Embryonic facial prominence (tissue), 1 donor: ENCODE measurements at regions not wholly inside any gene's neighbourhood (a gene's known extent, or its start where the extent isn't known, plus 50 kb on each side); places are given as distances from the start of the nearest gene placed in this dataset.
"Not testable (repeated sequence)": the region's sequence is repeated elsewhere in the genome, so short reads cannot be mapped to it uniquely, and the experiment has no call there.

Experiments
- DNase-seq: peaks from one replicate; pipeline ENCODE4 v3.0.0-alpha.2; 2016; ENCODE audit errors: extremely low spot score

- DNase-seq, result no peak
Observed at GRCh38 chr2:236408786-236409185, 144.6 kb upstream of the ASB18 start.

GRCh38 chr2:236415684-236416444 is 151.7 kb upstream of the ASB18 start:
- DNase-seq, result no peak

GRCh38 chr2:236417150-236417549 is 152.5 kb upstream of the ACKR3 start:
- no peak for DNase-seq

- no peak for DNase-seq
Observed at GRCh38 chr2:236430584-236430983, 139.0 kb upstream of the ACKR3 start.

DNA sequence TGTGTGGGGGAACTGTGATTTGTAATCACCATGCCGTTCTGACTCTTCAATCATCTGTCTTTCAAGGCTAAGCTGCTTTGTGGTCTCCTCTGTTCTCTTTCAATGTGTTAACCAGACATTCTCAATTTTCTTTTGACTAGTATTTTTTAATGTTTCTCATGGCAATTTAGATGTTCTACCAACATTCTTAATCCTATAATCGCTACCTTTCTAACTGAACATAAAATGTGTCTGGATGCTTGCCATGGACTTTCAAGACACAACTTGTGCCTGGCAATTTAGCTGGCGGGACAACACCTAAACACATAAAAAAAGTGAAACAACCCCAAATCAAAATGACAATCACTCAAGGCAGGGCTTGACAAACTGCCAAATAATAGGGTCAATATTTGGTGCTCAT is 135.0 kb upstream of the ACKR3 start:
- peak; percentile 19 for DNase-seq

DNA sequence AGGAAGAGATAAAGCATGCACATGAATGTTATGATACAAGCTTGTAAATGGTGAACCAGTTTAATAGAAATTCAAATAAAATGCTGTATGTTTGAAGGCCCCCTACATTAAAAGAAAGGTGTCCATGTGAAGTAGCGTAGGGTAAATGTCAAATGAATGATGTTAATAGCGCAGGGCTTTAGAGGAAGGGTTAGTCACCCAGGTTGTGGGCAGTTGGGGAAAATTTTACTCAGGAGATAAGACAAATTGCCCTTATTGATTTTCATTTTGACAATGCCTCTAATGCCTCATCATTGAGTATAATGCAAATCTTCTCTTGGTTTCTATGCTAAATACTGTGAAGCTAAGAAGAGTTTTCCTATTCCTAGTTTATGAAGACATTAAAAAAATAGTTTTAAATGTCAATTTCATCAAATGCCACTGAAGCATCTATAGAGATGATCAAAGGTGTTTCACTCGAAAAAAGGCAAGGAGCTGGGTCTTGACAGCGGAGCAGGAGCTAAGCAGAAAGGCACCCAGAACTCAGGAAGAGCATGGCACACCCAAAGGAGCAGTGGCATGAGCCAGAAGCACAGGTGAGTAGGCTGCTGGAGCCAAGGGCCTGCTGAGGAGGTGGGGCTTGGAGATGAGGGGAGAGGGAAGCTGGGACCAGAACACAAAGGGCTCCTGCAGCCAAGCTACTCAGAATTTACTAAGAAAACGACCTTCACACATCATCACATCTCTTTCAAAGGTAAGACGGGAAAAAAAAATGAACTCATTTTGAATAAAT is 129.3 kb upstream of the ACKR3 start:
- DNase-seq, result no peak

DNA sequence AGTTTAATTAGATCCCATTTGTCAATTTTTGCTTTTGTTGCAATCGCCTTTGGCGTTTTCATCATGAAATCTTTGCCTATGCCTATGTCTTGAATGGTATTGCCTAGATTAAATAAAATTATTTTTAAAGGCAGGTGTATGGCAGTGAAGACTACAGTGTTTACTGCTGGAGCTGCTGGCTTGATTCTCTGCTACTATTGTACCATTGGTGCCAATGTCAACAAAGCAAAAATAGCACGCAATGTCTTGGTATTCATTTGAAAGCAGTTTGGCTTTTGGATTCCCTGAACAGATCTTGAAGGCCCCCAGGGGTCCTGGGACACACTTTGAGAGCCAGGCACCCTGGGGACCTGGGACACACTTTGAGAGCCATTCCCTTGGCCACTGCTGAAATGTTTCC is 125.4 kb upstream of the ACKR3 start:
- no peak for DNase-seq

DNA sequence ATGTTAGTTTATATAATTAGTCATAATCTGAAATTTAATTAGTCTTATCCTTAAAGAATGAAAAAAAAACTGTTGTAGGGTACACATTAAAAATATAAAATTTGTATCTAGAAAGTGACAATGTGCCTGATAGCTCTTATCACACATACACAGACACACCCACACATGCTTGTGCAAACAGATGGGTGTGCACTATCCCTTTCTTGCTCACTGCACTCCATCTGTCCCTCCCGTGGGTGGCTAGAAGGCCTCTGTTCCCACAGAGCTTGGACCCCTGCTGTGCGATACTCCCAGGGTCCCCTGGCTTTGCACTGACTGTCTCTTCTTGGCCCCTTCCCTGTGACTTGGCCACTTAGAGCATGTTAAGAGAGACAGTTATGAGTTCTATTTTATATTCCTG is 123.9 kb upstream of the ACKR3 start:
- no peak for DNase-seq

- no peak for DNase-seq
Observed at GRCh38 chr2:236446521-236446920, 123.1 kb upstream of the ACKR3 start.

DNA sequence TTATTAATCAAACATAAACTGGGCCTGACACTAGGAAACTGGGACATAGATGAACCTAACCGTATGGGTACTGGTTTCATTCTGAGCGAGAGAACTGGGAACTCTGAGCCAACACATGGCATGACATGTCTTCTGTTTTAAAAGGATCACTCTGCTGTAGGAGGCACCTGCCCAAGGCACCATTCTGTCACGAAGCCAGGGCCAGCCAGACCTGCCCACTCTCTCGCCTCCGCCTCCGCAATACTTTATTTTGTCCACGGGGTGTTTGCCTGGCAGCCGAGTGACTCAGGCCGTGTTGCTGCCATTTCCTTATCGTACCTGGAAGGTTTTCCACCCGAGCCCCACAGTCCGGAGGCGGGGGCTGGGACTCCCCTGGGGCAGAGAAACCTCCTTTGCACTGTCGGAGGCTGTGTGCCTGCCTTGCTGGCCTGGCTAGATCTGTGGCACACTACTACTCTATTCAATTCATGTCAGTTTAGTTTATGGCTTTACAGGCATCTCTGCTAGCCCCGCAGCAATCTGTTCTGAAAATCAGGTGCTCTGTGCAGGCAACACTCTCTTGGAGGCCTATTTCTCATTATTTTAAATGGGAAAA is 120.4 kb upstream of the ACKR3 start:
- no peak for DNase-seq

DNA sequence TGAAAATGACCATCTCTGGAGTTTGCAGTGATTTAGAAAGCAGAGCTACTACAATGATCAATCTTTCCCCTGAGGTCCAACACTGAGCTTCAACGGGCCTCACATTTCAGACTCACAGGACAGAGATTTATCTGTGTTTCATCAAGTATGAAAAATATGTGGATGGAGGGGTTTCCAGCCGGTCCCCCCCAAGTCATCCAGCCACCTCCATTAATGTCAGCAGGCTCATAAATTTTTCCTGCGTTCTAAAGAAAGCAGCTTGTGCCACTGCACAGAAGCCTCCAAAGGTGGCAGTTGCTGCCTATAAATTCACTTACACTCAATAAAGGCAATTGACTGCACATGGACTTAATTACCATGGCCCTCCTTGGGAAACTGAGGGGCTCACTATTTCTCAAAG is 117.4 kb upstream of the ACKR3 start:
- no peak for DNase-seq

DNA sequence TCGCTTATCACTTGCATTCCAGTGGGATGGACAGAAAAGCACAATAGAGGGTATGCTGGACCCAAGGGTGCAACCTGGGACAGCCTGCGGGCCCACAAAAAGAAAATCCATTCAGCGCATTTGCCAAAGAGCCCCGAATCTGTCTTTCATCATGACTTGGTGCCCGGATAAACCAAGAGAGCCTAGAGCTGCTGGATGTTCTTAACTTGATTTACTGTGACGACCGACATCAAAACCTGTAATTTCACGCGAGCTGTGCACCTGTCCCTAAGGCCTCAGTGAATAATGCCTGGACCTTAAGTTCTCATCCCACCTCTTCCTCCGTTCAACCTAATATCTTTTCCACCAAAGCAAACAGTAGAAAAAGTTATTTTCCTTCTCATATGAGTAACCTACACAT is 115.5 kb upstream of the ACKR3 start:
- DNase-seq, result no peak

DNA sequence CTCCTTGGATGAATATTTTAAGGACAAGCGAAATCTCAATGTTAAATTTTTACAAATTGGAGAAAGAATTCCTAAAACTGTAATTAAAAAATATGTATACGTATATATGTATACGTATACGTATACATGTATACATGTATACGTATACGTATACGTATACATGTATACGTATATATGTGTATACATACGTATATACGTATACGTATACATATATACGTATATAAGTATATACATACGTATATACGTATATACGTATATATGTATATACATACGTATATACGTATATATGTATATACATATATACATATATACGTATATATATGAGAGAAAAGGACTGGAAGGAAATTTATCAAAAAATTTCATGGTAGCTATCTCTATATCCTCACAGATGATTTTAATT is 110.2 kb upstream of the ACKR3 start:
- DNase-seq, result no peak

- no peak for DNase-seq
Observed at GRCh38 chr2:236464140-236464539, 105.5 kb upstream of the ACKR3 start.

DNA sequence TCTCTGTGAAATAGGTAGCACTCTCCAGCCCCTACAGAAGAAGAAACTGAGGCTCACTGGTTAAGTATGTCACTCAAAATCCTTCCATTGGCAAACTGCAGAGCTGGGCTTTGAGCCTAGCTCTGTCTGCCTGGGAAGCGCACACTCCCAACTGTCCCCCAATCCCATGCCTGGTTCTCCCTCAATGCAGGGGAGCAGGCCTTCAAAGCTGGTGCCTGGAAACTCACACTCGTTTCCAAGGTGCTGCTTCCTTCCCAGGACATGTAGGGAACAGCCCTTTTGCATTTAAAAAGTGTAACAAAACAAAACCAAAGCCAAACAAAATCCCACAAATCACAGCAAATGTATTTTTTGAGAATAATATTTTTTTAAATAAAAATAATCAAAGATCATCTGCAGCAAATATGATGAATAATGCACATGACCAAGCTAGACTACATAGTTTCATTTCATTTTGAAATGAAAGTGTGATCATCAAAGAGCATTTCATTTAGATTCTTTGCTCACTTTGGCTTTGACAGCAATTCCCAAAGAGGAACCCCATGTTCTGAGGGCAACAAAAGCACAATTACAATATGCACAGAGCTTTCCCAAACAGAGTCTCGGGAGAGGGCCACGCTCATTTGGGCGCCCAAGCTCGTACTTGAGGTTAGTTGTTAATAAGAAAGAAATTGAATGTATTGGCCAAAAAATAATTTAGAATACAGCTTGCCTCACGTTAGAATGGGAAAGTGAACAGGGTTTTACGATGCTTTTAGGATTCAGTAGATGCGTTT is 96.7 kb upstream of the ACKR3 start:
- no peak for DNase-seq

DNA sequence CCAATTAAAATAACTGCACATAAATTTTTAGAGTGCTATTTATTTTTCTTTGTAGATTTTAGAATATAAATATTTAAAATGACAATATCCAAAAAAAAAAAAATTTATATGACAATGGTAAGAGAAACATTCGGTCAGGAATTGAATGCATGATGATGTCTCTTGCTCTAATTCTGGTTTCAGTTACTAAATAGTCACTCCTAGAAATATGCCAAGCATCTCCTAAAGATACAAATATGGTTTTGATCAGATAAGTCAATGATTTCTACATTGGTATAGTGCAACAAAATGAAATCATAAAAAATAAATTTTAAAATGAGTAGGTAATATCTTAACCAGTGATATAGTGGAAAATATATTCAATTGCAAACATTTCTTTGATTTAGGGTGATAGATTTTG is 95.9 kb upstream of the ACKR3 start:
- no peak for DNase-seq

DNA sequence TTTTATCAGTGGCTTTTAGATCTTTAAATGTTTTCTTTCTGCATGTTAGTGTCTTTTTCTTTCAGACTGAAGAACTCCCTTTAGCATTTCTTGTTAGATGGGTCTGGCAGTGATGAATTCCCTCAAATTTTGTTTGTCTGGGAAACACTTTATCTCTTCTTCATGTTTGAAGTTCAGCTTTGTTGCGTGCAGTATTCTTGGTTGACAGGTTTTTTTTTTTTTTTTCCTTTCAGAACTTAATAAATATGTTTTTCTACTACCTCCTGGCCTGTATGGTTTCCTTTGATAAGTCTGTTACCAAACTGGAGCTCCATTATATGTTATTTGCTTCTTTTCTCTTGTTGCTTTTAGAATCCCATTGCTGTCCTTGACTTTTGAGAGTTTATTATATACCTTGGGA is 89.8 kb upstream of the ACKR3 start:
- DNase-seq, result no peak

GRCh38 chr2:236483102-236483501 is 86.5 kb upstream of the ACKR3 start:
- no peak for DNase-seq

GRCh38 chr2:236485519-236485918 is 84.1 kb upstream of the ACKR3 start:
- DNase-seq, result no peak

DNA sequence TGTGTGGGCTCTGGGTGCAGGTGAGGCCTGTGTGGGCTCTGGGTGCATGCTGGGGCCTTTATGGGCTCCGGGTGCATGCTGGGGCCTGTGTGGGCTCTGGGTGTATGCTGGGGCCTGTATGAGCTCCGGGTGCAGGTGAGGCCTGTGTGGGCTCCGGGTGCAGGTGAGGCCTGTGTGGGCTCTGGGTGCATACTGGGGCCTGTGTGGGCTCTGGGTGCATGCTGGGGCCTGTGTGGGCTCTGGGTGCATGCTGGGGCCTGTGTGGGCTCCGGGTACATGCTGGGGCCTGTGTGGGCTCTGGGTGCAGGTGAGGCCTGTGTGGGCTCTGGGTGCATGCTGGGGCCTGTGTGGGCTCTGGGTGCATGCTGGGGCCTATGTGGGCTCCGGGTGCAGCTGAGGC is 80.5 kb upstream of the ACKR3 start:
- not testable (repeated sequence) for DNase-seq

DNA sequence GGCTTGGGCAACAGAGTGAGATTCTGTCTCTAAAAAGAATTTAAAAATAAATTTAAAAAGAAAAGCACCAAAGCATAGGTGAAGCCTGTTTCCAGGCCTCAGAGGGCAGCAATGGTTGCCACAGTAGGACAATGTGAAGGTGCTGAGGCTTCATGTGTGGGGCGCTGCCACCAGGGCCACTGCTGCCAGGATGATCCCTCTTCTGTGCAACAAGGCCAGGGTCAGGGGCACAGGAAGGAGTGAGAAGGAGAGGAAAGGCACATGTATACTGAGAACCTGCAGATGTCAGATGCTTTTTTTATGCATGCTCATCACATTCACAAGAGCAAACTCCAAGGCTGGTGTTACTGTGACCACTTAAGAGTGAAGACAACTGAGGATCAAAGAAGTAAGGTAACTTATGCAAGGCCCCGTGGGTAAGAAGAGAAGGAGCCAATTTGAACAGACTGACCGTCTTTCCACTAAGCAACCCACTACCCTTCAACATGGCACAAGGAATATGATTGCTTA is 79.7 kb upstream of the ACKR3 start:
- DNase-seq, result no peak

DNA sequence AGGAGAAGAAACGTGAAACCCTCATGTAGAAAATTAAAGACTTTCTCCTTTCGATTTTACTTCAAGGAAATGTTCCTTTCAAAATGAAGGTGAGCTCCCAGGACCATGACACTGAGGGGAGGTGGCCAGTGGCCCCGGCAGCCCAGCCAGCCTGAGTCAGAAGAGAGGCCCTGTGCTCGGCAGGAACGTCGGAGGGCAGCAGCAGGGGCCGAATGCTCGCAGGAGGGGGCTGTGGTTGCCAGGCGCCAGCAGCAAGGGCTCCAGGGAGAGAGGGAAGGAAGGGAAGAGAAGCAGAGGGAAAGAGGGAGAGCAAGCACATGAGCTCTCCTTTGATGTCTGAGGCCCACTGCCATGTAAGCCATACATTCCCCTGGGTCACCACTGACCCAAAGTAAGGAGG is 73.3 kb upstream of the ACKR3 start:
- DNase-seq, result no peak
